GM18505 (cell line): ENCODE measurements at regions not wholly inside any gene's neighbourhood (a gene's known extent, or its start where the extent isn't known, plus 50 kb on each side); places are given as distances from the start of the nearest gene placed in this dataset.

Experiments
- ATAC-seq: cut with Tn5 transposase; IDR thresholded peaks from one replicate; pipeline ENCODE4 v1.9.1; 2021; ENCODE audit not compliant: unreplicated experiment
- POLR2A ChIP-seq: IDR thresholded peaks from 4 replicates; pipeline ENCODE4 v1.6.1; 2011; ENCODE audit warnings: borderline replicate concordance; ENCODE audit not compliant: insufficient read depth, insufficient read length; ENCODE audit errors: extremely low read depth

GRCh38 chr1:47676311-47677054 lies 238.6 kb downstream of the FOXD2 start:
- no peak for ATAC-seq
- TF ChIP-seq POLR2A, result no peak

DNA sequence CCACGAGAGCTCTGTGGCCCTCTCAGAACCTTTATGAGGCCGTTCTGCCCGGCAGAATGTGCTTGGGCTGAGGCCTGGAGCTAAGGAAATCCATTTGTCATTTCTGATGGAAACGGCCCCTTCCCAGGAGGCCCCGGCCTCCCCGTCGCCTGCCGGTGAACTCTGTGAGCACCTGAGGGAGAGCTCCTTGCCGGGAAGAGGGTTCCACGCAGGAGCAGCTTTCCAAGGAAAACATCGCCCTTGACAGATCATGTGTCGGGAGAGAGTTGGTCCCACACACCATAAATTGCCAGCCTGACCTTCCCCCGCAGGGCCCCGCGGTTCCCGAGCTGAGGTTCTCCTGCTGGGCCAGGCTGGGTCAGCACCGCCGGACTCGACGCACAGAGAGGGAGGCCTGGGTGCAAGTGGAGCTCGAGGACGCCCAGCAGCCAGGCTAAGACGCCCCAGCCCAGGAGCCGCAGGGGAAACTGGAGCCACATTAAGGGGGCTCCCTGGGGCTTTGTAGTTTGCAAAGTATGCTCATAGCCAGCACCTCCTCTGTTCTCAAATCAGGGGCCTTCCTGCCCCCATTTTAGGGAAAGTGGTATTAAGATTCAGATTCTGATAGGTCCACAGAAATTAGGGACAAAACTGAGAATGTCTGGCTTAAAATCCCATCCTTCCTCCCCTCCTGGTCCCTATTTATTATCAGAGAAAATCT lies 239.5 kb downstream of the FOXD2 start:
- ATAC-seq, result no peak

DNA sequence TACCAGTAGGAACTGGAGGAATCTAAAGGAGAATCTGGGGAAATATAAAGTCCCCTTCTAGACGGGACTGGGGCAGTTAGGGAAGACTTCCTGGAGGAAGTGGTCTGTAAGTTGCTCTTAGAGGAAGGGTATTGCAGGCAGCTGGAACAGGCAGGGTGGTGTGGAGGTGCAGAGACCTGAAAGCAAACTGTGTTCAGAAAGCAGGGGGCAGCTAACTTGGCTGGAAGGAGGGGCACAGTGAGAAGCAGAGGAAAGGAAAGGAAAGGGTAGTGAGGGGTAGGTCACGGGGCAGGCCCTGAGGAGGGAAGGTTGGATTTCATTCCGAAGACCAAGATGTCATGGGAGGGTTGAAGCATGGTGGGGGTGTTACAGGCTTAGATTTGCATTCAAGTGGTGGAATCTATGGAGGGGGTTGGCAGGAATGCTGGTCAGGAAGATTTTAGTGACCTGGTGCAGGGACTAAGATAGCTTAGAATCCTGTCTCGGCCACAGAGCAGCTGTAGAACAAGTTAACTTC lies 240.7 kb downstream of the FOXD2 start:
- TF ChIP-seq POLR2A, result no peak
- no peak for ATAC-seq

More for the DNA sequence above, 239.5 kb downstream of the FOXD2 start:
- TF ChIP-seq POLR2A, result no peak

- no peak for TF ChIP-seq POLR2A
- ATAC-seq, result no peak
Measured at GRCh38 chr1:47679301-47679791, 241.5 kb downstream of the FOXD2 start.

GRCh38 chr1:47679826-47680225 lies 242.0 kb downstream of the FOXD2 start:
- no peak for TF ChIP-seq POLR2A
- no peak for ATAC-seq

DNA sequence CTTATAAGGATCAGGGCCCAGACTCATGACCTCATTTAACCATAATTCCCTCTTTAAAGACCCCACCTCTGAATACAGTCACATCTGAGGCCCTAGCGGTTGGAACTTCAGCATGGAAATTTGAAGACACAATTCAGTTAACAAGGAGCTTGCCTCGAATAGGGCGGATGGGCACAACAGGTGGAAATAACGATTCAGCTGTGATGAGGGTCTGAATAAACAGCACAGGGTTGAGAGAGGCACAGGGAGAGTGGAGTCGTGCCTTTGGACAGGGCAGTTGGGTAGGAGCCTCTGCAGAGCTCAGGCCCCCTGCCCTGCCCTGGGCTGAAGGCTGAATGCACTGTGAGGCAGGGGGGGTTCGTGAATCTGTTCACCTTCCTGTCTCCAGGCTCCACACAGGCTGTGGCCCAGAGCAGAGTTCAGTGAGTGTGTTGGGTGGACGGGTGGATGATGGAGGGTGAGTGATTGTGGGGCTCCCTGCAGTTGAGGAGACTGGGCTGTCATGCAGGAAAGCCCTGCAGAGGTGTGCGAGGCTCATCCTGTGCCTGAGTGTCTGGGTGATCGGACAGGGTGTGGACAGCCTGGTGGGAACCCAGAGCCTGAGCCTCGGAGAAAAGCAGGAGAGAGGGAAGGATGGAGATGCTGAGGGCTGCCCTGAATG lies 243.1 kb downstream of the FOXD2 start:
- no peak for ATAC-seq

GRCh38 chr1:47681735-47682134 lies 243.9 kb downstream of the FOXD2 start:
- ATAC-seq, result no peak
- no peak for TF ChIP-seq POLR2A

More for the DNA sequence above, 243.1 kb downstream of the FOXD2 start:
- no peak for TF ChIP-seq POLR2A

- no peak for TF ChIP-seq POLR2A
- no peak for ATAC-seq
Measured at GRCh38 chr1:47682198-47682597, 244.4 kb downstream of the FOXD2 start.

DNA sequence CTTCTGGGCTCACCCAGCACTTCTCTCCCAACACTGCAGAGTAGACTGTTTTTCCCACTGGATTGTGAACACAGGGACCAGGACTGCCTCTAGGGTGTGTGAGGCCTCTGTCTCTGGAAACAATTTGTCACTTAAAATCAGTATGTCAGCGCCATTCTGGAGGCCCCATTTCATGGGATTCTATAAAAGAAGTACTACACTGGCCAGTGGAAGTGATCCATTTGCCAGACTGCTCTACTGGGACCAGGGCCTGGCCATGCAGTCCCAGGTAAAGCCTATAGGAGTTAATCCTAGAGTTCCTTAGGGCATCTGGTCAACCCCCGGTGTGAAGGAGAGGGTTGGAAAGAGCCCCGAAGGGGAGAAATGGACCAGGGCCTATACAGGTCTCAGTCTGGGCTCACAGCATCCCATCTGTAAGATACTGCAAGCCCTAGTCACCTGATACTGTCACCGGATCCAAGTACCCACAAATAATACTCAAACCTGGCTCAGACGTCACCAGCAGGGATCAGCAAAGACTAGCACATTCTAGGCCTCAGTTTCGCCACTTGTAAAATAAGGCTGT lies 245.0 kb downstream of the FOXD2 start:
- no peak for ATAC-seq
- TF ChIP-seq POLR2A, result no peak

DNA sequence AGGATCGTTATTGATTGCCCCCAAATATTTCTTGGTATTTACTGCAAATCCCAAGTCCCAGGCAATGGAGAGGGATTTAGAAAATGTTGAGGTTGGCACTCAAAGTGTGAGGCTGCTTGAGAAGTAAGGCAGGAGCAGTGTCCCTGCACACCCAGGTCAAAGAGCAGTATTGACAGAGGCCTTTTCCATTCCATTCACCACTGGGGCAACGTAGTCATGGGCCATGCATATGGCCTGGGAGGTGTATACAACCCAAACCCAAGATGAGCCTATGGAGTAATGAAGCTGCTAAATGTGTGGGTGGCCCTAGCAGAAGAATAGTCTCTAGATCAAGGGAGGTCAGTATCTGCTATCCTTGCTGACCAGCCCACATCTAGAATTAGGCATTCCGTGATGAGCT lies 245.6 kb downstream of the FOXD2 start:
- no peak for ATAC-seq
- TF ChIP-seq POLR2A, result no peak

GRCh38 chr1:47684518-47684917 lies 246.7 kb downstream of the FOXD2 start:
- TF ChIP-seq POLR2A, result no peak
- ATAC-seq, result no peak

DNA sequence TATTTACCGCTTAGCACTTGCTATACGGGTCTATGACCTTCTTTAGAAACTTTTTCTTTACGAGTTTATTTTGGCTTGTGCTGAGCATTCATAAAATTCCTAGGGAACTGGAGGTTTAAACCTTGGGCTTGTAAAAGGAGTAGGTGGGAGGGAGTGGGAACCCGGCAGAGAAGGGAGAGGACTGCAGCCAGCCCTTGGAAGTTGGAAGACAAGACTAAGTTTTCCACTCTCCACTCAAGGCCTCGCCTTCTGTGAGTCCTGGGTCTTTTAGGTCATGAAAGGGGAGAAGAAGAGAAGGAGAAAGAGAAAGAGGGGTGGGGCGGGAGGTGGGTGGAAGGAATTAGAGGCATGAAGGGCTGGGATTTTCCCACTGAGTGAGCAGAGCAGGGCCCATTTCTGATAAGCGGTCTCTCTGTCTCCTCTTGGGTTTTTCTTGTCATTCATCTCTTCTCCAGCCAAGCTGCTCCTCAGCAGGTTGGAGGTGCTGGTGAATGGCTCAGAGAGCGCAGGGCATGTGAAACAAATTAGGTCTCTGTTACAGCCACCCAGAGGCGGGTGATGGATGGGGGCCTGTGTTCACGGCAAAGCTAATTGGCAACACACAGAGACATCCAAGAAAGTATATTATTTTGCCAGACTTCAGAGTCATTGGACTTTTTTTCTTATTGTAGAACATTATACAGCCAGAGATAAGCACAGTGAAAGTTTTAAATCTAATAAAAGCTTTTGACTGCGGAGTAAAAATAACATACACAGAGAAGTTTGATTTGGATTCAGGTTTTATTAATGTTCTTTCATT lies 247.3 kb downstream of the FOXD2 start:
- no peak for TF ChIP-seq POLR2A
- no peak for ATAC-seq

DNA sequence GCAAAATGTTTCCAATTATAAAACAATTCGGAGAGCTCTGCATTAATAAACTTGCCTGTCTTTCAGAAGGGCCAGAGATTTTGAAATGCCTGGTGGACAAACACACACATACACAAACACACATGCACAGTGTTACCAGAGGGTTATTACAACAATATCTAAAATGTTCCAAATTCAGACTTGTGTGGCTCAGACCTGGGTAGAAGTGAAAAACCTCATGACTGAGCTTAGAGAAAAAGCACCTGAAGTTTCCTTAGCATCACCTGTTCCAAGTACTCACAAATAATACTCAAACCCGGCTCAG lies 247.9 kb downstream of the FOXD2 start:
- no peak for ATAC-seq
- TF ChIP-seq POLR2A, result no peak
